Body of pancreas (tissue), 4 donors: ENCODE measurements at regions not wholly inside any gene's neighbourhood (a gene's known extent, or its start where the extent isn't known, plus 50 kb on each side); places are given as distances from the start of the nearest gene placed in this dataset.

Source experiments
- CTCF ChIP-seq, 7 experiments: fragments of 450-650 bp in 4 of 7; fragments of 200-600 bp in 3 of 7; sonication (generic) in 3 of 7; IDR thresholded peaks; one replicate each; pipeline ENCODE4 v1.5.1; 2016 to 2019; ENCODE audit warnings: antibody characterized with exemption in 7 of 7
- POLR2A ChIP-seq, 3 donors: fragments of 450-650 bp; IDR thresholded peaks; one replicate each; pipeline ENCODE4 v1.6.1; 2016; ENCODE audit warnings: antibody characterized with exemption in 3 of 3, mild to moderate bottlenecking in 2 of 3

GRCh38 chr22:49567899-49568750, 259.5 kb downstream of the BRD1 start:
- no peak for TF ChIP-seq POLR2A (IDR thresholded peaks at IDR 0.05)
- no peak for TF ChIP-seq CTCF (IDR thresholded peaks at IDR 0.05)
